CD8-positive, alpha-beta memory T cell (primary cell): ENCODE measurements at regions not wholly inside any gene's neighbourhood (a gene's known extent, or its start where the extent isn't known, plus 50 kb on each side); places are given as distances from the start of the nearest gene placed in this dataset.
A peak's percentile ranks its signal among the peaks of the same experiment; 100 is the strongest.

ENCODE experiments used
- CTCF ChIA-PET: fragments of 350-600 bp; sonication (Branson Sonifier 250); formaldehyde crosslinking; loops from one replicate; lab custom pipeline; 2021; ENCODE audit warnings: antibody characterized with exemption; lab: Charles Lee
- POLR2A ChIA-PET: fragments of 350-600 bp; sonication (Branson Sonifier 250); formaldehyde crosslinking; loops from one replicate; lab custom pipeline; 2021; ENCODE audit warnings: antibody characterized with exemption; lab: Charles Lee
- DNase-seq, 5 donors: peaks; one replicate each; pipeline versions ENCODE4 v3.0.0 to v3.0.0-alpha.2; 2020 to 2022; ENCODE audit warnings: mixed read lengths in 1 of 5
- H3K27ac ChIP-seq: one replicate; pipeline ENCODE4 v1.7.0; 2013; ENCODE audit warnings: low read depth, mild to moderate bottlenecking, low read length, moderate library complexity
- H3K27me3 ChIP-seq: 2 replicates; pipeline ENCODE4 v1.7.0; 2013; ENCODE audit warnings: low read length, mild to moderate bottlenecking; ENCODE audit not compliant: insufficient read depth, poor library complexity, severe bottlenecking
- H3K36me3 ChIP-seq: 2 replicates; pipeline ENCODE4 v1.7.0; 2013; ENCODE audit warnings: mild to moderate bottlenecking, low read length, moderate library complexity; ENCODE audit not compliant: insufficient read depth
- H3K4me1 ChIP-seq: 2 replicates; pipeline ENCODE4 v1.7.0; 2013; ENCODE audit warnings: mild to moderate bottlenecking, low read length, moderate library complexity; ENCODE audit not compliant: insufficient read depth
- H3K4me3 ChIP-seq: 2 replicates; pipeline ENCODE4 v1.7.0; 2013; ENCODE audit warnings: mild to moderate bottlenecking, low read length
- H3K9me3 ChIP-seq: 2 replicates; pipeline ENCODE4 v1.7.0; 2013; ENCODE audit warnings: mild to moderate bottlenecking, low read length
- H3K27ac Mint-ChIP-seq, 8 donors: one replicate each; pipeline ENCODE4 v1.8.0; 2020 to 2021; ENCODE audit warnings: mixed read lengths in 8 of 8, mild to moderate bottlenecking in 6 of 8, inconsistent platforms in 3 of 8, moderate library complexity in 3 of 8
- H3K27me3 Mint-ChIP-seq, 2 donors: one replicate each; pipeline ENCODE4 v1.8.0; 2020 to 2021; ENCODE audit warnings: mixed read lengths in 2 of 2, mild to moderate bottlenecking in 1 of 2, moderate library complexity in 1 of 2
- H3K36me3 Mint-ChIP-seq, 3 donors: one replicate each; pipeline ENCODE4 v1.8.0; 2020 to 2021; ENCODE audit warnings: mixed read lengths in 3 of 3, inconsistent platforms in 1 of 3, mild to moderate bottlenecking in 1 of 3
- H3K4me1 Mint-ChIP-seq, 3 donors: one replicate each; pipeline ENCODE4 v1.8.0; 2020 to 2021; ENCODE audit warnings: mixed read lengths in 3 of 3, inconsistent platforms in 1 of 3, mild to moderate bottlenecking in 1 of 3
- H3K4me3 Mint-ChIP-seq, 7 donors: one replicate each; pipeline ENCODE4 v1.8.0; 2020 to 2021; ENCODE audit warnings: mixed read lengths in 7 of 7, mild to moderate bottlenecking in 6 of 7, moderate library complexity in 4 of 7, inconsistent platforms in 2 of 7
- H3K9me3 Mint-ChIP-seq, 5 donors: one replicate each; pipeline ENCODE4 v1.8.0; 2020 to 2022; ENCODE audit warnings: mixed read lengths in 5 of 5, mild to moderate bottlenecking in 3 of 5, moderate library complexity in 2 of 5, inconsistent platforms in 1 of 5

DNA sequence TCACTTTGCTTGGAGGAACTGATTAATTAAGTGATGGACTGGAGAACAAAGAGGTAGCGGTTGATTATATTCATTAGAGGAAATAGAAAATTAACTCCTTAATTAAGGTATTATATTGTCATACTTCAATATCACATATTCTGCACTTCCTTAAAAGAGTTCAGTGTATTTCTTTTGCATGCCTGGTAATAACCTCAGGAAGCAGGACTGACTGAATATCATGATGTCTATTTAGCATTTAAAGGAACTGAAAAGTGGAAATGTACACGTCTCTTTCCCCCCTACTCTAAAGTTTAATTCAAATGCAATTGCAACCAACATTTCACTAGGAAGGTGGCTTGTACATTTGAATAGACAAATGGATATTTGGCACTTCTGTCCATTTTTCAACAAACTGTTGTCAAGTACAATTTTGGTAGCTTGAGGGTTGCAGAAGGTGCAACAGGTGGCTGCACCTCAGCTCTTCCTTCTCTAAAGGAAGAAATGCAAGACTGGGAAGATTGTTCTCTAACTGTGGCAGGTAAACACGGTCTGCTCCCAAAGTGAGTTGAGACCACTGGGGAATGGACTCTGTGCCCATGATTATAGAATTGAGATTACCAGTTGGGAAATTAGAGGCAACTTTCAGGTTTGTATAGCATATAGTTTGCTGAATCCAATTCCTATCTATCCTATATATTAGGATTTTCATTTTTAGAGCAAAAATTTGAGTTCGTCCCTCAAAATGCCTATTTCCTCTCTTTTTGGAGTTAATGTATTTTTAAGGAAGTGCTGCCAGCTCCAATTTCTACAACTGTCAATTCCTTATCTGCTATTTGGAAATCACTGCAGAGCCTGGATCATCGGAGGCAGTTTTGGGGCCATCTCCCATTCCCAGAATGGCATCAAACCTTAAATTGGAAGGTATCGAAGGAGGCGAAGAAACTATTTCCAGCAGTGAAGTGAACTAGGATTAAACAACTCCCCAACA, 98.9 kb upstream of the TAF11L2 start:
- DNase-seq: no peak
- CTCF ChIA-PET: no interaction called here
- H3K27me3 ChIP-seq: no peaks in the 10 kb centered on the region
- no peaks in the 10 kb centered on the region for H3K36me3 ChIP-seq
- POLR2A ChIA-PET: no interaction called here
- H3K4me3 ChIP-seq: no peak overlapping the region
- Mint-ChIP-seq H3K36me3 (no peaks in the 10 kb centered on the region), H3K27me3 (peaks cover 0 to 1% of the 10 kb centered on the region in 2 donors), H3K9me3 (peaks cover 0 to 16% (median 10%) of the 10 kb centered on the region in 5 donors), H3K27ac (no peak overlapping the region), H3K4me1 (no peaks in the 10 kb centered on the region), H3K4me3 (no peak overlapping the region)
- no peaks in the 10 kb centered on the region for H3K4me1 ChIP-seq
- no peak overlapping the region for H3K27ac ChIP-seq
- H3K9me3 ChIP-seq: no peaks in the 10 kb centered on the region

DNA sequence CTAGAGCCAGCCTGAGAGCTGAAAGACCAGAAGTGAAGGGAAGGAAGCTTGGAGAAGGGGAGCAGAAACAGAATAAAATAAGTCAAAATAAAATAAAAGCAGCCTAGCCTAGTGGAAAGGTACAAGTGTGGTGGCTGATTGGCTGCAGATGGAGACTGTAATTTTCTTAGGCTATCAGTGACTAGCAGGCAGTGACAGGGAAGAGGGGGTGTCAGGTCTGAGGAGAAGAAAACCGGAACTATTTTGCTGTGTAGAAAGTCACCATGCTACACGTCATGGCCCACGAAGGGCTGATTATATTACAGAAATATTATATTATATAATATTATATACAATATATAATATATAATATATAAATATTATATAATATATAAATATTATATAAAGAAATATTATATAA, 98.1 kb upstream of the TAF11L2 start:
- POLR2A ChIA-PET: no interaction called here

DNA sequence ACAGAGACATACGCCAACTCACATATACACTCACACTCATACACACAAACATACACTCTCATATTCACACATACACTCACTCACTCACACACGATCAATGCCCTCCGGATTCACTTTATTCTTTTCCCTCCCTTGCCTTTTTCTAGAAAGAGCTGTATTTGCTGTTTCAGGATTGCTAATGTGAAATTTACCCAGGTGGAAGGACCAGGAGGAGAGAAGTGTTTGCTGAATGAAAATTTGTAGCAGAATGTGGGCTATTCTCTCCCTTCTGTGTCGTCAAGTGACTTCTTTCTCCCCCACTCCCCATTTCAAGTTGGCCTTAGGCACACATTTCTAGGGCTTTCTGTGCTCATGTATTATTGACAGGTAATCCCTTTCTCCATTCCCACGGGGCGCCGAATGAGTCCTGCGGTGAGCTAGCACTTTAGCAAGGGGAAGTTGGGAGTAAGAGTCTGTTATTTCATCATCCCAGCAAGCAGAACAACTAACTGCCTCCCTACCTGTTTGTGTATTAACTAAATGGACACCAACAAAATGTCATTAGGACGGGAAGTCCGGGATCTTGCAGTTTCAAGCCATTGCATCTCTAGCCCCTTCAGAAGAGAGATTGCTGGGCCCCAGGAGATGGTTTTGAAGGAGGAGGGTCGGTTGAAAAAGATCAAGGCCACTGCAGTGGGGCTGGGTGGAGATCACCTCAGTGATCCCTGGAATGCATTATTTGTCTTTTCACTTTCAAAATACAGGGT, 97.1 kb upstream of the TAF11L2 start:
- Mint-ChIP-seq H3K4me3 (peak overlapping the region in 1 of 7 donors; percentile 51), H3K4me1 (no peaks in the 10 kb centered on the region), H3K36me3 (no peaks in the 10 kb centered on the region), H3K27ac (no peak overlapping the region), H3K27me3 (peaks cover 0 to 1% of the 10 kb centered on the region in 2 donors), H3K9me3 (peaks cover 0 to 10% (median 7%) of the 10 kb centered on the region in 5 donors)
- Histone ChIP-seq H3K4me1 (no peaks in the 10 kb centered on the region), H3K36me3 (no peaks in the 10 kb centered on the region), H3K4me3 (no peak overlapping the region), H3K27me3 (no peaks in the 10 kb centered on the region), H3K27ac (no peak overlapping the region), H3K9me3 (no peaks in the 10 kb centered on the region)
- POLR2A ChIA-PET: no interaction called here
- DNase-seq: no peak
- CTCF ChIA-PET: no interaction called here

More for the DNA sequence above, 98.1 kb upstream of the TAF11L2 start:
- Mint-ChIP-seq H3K9me3 (peaks cover 0 to 11% (median 9%) of the 10 kb centered on the region in 5 donors), H3K27ac (no peak overlapping the region), H3K4me1 (no peaks in the 10 kb centered on the region), H3K27me3 (peaks cover 0 to 1% of the 10 kb centered on the region in 2 donors), H3K4me3 (no peak overlapping the region), H3K36me3 (no peaks in the 10 kb centered on the region)
- H3K27ac ChIP-seq: no peak overlapping the region
- no peaks in the 10 kb centered on the region for H3K36me3 ChIP-seq
- H3K4me3 ChIP-seq: no peak overlapping the region
- H3K27me3 ChIP-seq: no peaks in the 10 kb centered on the region
- no peak for DNase-seq
- H3K4me1 ChIP-seq: no peaks in the 10 kb centered on the region
- CTCF ChIA-PET: no interaction called here
- no peaks in the 10 kb centered on the region for H3K9me3 ChIP-seq

DNA sequence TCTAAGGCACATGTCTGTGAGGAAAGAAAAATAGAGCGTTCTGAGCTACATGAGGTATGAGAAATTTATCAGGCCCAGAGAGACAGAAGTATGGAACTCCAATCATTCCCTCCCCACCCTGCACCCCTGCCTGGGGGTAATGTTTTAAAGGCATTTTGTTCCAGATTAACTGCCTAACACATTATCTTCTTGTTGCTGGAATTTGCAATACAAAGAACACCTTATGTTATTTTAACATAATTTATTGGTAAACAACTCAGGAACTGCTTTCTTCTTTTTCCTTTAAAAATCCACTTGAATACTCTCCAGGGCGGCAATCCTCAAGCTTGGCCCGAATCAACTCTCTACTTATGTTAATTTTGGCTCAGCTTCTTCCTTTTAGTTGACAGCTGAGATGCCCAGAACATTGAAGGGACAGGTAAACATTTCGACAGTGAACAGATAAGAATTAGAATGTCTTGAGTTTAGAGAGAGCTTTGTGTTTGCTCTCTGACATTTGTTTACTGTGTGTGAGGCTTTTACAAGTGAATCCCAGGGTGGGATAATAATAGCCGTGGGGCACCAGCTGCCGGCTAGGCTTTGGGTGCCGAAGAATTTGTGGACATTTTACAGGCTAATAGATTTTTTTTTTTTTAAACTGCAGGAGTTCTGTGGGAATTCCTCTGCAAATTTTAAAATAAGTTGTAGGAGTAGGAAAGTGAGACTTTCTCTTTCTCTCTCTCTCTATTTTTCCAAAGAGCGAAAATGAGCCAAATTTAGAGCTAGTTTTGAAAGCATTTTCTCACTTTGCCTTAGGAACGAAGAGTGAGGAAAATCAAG, 96.4 kb upstream of the TAF11L2 start:
- peaks cover 0 to 9% (median 4%) of the 10 kb centered on the region in 5 donors for H3K9me3 Mint-ChIP-seq
- H3K27ac ChIP-seq: no peak overlapping the region
- H3K27me3 ChIP-seq: no peaks in the 10 kb centered on the region
- H3K4me3 ChIP-seq: no peak overlapping the region
- H3K9me3 ChIP-seq: no peaks in the 10 kb centered on the region
- ChIA-PET CTCF (no interaction called here), POLR2A (no interaction called here)
- no peaks in the 10 kb centered on the region for H3K36me3 ChIP-seq
- H3K4me1 Mint-ChIP-seq: no peaks in the 10 kb centered on the region
- no peaks in the 10 kb centered on the region for H3K4me1 ChIP-seq
- H3K4me3 Mint-ChIP-seq: peak overlapping the region in 1 of 7 donors; percentile 51
- DNase-seq: no peak
- no peak overlapping the region for H3K27ac Mint-ChIP-seq
- H3K36me3 Mint-ChIP-seq: no peaks in the 10 kb centered on the region
- peaks cover 0 to 1% of the 10 kb centered on the region in 2 donors for H3K27me3 Mint-ChIP-seq

DNA sequence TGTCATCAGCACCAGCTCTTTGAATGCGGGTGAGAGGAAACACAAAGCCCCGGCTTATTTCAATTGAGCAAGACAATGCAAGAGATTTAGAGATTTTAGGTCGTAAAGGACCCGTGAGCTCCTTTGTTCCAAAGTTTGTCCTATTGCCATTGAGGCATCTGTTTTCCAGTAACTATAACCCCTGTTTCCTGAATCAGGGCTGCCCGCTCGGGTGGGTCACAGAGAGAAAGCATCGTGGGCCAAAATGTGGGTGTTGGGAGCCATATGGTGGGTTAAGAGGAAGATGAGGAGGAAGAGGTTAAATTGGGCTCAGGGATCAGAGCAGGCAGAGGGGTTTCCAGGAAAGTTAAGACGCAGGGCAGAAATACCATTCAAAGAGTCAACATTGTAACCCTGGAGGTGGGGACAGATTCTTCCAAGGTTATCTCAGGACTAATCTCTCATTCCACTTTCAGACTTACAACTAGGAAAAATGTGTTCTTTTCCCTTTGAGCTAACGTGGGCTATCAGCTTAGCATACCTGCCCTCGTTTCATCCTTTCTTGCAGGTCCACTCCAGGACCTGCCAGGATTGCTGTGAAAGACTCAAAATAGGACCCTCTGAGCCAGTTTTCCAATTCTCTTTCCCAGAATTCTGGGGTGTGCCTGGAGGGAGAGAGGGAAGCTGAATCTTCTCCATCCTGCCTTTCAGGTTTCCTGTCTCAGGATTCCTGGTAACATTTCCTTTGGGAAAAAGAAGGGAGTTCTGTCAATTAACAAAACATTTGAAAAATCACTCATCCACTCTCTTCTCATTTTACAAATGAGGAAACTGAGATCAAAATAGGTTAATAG, 95.5 kb upstream of the TAF11L2 start:
- DNase-seq: no peak
- no peak overlapping the region for H3K27ac Mint-ChIP-seq
- peaks cover 0 to 7% (median 2%) of the 10 kb centered on the region in 5 donors for H3K9me3 Mint-ChIP-seq
- Histone ChIP-seq H3K27me3 (no peaks in the 10 kb centered on the region), H3K27ac (no peak overlapping the region), H3K9me3 (no peaks in the 10 kb centered on the region), H3K4me1 (no peaks in the 10 kb centered on the region), H3K4me3 (no peak overlapping the region), H3K36me3 (no peaks in the 10 kb centered on the region)
- ChIA-PET CTCF (no interaction called here), POLR2A (no interaction called here)
- no peak overlapping the region for H3K4me3 Mint-ChIP-seq
- peaks cover 0 to 1% of the 10 kb centered on the region in 2 donors for H3K27me3 Mint-ChIP-seq
- no peaks in the 10 kb centered on the region for H3K36me3 Mint-ChIP-seq
- H3K4me1 Mint-ChIP-seq: no peaks in the 10 kb centered on the region

DNA sequence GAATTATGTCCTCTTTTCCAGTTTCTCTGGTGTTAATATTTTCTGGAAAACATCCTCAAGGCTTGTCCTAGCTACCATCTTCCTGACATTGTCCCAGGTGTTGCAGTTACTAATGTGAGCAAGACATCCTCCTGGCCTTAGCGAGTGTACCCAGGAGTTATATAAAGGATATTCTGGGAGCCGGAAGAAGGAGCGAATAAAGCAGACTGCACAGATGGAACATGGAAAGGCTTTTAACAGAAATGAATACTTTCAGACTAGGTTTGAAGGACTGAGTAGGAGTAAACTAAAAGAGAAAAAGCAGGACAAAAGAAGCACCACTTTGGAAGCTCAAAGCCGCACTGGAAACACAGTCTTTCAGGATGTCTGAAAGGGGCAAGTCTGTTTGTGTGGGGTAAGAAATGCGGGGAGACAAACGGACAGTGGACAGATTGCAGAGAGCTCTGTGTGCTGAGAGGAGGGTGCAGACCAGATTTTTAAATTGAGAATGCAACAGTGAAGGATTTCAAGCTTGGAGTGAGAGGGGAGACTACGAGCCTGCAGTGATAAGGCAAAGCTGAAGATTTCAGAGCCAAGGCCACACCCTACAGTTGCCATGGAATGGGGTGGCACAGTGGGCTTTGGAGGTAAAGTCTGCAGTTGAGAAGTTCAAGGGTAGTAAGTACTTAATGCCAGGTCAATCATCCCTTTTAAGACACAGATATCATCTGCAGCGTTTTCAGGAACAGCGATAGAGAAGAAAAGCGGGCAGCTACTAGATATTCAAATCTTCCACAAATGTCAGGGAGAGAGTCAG, 94.1 kb upstream of the TAF11L2 start:
- DNase-seq: no peak
- Histone ChIP-seq H3K36me3 (no peaks in the 10 kb centered on the region), H3K4me3 (no peak overlapping the region), H3K4me1 (no peaks in the 10 kb centered on the region), H3K27me3 (no peaks in the 10 kb centered on the region), H3K9me3 (no peaks in the 10 kb centered on the region), H3K27ac (no peak overlapping the region)
- CTCF ChIA-PET: no interaction called here
- Mint-ChIP-seq H3K9me3 (peaks cover 0 to 7% (median 3%) of the 10 kb centered on the region in 5 donors), H3K27ac (peak overlapping the region in 1 of 8 donors; percentile 11), H3K27me3 (no peaks in the 10 kb centered on the region), H3K4me3 (no peak overlapping the region), H3K4me1 (no peaks in the 10 kb centered on the region), H3K36me3 (no peaks in the 10 kb centered on the region)
- POLR2A ChIA-PET: no interaction called here

DNA sequence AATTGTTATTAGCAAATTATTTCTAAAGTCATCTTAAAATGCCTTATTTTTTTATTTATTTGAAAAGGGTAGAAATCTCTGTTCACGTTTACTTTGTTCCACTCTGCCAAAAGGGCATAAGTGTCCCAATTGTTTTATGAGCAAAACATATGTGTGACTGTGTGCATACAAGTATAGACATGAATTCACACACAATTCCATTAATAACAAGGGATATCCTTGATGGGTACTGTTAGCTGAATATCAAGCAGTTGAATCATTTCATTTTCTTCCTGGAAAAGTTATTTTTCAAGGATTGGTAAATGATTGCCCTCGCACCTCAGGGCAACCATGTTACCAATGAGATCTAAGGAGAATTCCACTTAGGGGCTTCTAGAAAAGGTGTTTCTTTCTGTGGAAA, 92.1 kb upstream of the TAF11L2 start:
- H3K9me3 Mint-ChIP-seq: peaks cover 0 to 5% (median 2%) of the 10 kb centered on the region in 5 donors
- no peaks in the 10 kb centered on the region for H3K27me3 Mint-ChIP-seq
- H3K36me3 ChIP-seq: no peaks in the 10 kb centered on the region
- H3K36me3 Mint-ChIP-seq: no peaks in the 10 kb centered on the region
- no peak overlapping the region for H3K4me3 ChIP-seq
- DNase-seq: no peak
- CTCF ChIA-PET: no interaction called here
- no peaks in the 10 kb centered on the region for H3K4me1 Mint-ChIP-seq
- H3K4me3 Mint-ChIP-seq: no peak overlapping the region
- H3K9me3 ChIP-seq: no peaks in the 10 kb centered on the region
- POLR2A ChIA-PET: no interaction called here
- no peaks in the 10 kb centered on the region for H3K27me3 ChIP-seq
- no peak overlapping the region for H3K27ac ChIP-seq
- no peaks in the 10 kb centered on the region for H3K4me1 ChIP-seq
- no peak overlapping the region for H3K27ac Mint-ChIP-seq
